ENCODE measurements at regions not wholly inside any gene's neighbourhood (a gene's known extent, or its start where the extent isn't known, plus 50 kb on each side); places are given as distances from the start of the nearest gene placed in this dataset.

GRCh38 chr6:101241442-101241841 is 152.1 kb upstream of the GRIK2 start:
- no peaks in the 10 kb centered on the region for H3K36me3 ChIP-seq (ENCODE audit: control insufficient read depth in 4 of 4, insufficient read depth in 4 of 4, low read length in 4 of 4)
- H3K9ac ChIP-seq (ENCODE audit: insufficient read depth in 1 of 2, low read length in 2 of 2), result no peak overlapping the region
- TF ChIP-seq CTCF (IDR thresholded peaks at IDR 0.05; ENCODE audit: control extremely low read depth, extremely low read depth), result no peak
- DNase-seq, result no peak
- no peak overlapping the region for H3K4me3 ChIP-seq
- H3K9me3 ChIP-seq (ENCODE audit: control insufficient read depth in 4 of 4, insufficient read depth in 3 of 4, low read length in 3 of 4), result no peaks in the 10 kb centered on the region
- no peaks in the 10 kb centered on the region for H3K27me3 ChIP-seq (ENCODE audit: control insufficient read depth in 3 of 3, insufficient read depth in 3 of 3, low read length in 2 of 3)
- ATAC-seq (ENCODE audit: insufficient read depth, low FRiP score), result no peak
- H3K4me1 ChIP-seq (ENCODE audit: control insufficient read depth in 5 of 5, insufficient read depth in 5 of 5, low read length in 5 of 5), result no peaks in the 10 kb centered on the region
- H3K27ac ChIP-seq (ENCODE audit: low read depth in 1 of 2, low read length in 1 of 2), result no peak overlapping the region

DNA sequence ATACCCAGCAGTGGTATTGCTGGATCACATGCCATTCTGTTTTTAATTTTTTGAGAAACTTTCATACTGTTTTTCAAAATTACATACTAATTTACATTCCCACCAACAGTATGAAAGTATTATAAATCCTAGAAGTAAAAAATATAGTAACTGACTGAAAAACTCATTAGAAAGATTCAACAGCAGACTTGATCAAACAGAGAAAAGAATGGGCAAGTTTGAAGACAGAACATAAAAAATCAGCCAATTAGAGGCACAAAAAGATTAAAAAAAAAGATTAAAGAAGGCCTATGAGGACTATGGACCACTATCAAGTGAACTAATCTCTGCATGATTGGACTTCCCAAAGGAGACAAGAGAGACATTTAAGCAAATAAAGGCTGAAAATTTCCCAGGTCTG is 144.0 kb upstream of the GRIK2 start:
- DNase-seq (no peak), ATAC-seq (ENCODE audit: insufficient read depth, low FRiP score) (no peak)
- no peak overlapping the region for H3K9ac ChIP-seq (ENCODE audit: insufficient read depth in 1 of 2, low read length in 2 of 2)
- H3K4me3 ChIP-seq, result no peak overlapping the region
- TF ChIP-seq CTCF (IDR thresholded peaks at IDR 0.05; ENCODE audit: control extremely low read depth, extremely low read depth), result no peak
- no peaks in the 10 kb centered on the region for H3K4me1 ChIP-seq (ENCODE audit: control insufficient read depth in 5 of 5, insufficient read depth in 5 of 5, low read length in 5 of 5)
- peaks cover 0 to 10% (median 4%) of the 10 kb centered on the region in 4 donors for H3K9me3 ChIP-seq (ENCODE audit: control insufficient read depth in 4 of 4, insufficient read depth in 3 of 4, low read length in 3 of 4)
- no peaks in the 10 kb centered on the region for H3K36me3 ChIP-seq (ENCODE audit: control insufficient read depth in 4 of 4, insufficient read depth in 4 of 4, low read length in 4 of 4)
- H3K27me3 ChIP-seq (ENCODE audit: control insufficient read depth in 3 of 3, insufficient read depth in 3 of 3, low read length in 2 of 3), result no peaks in the 10 kb centered on the region
- H3K27ac ChIP-seq (ENCODE audit: low read depth in 1 of 2, low read length in 1 of 2), result no peak overlapping the region

- Histone ChIP-seq H3K36me3 (ENCODE audit: control insufficient read depth in 4 of 4, insufficient read depth in 4 of 4, low read length in 4 of 4) (no peaks in the 10 kb centered on the region), H3K27ac (ENCODE audit: low read depth in 1 of 2, low read length in 1 of 2) (no peak overlapping the region), H3K4me3 (no peak overlapping the region), H3K9me3 (ENCODE audit: control insufficient read depth in 4 of 4, insufficient read depth in 3 of 4, low read length in 3 of 4) (peaks cover 0 to 13% (median 3%) of the 10 kb centered on the region in 4 donors), H3K4me1 (ENCODE audit: control insufficient read depth in 5 of 5, insufficient read depth in 5 of 5, low read length in 5 of 5) (no peaks in the 10 kb centered on the region), H3K27me3 (ENCODE audit: control insufficient read depth in 3 of 3, insufficient read depth in 3 of 3, low read length in 2 of 3) (no peaks in the 10 kb centered on the region), H3K9ac (ENCODE audit: insufficient read depth in 1 of 2, low read length in 2 of 2) (no peak overlapping the region)
- DNase-seq (no peak), ATAC-seq (ENCODE audit: insufficient read depth, low FRiP score) (no peak)
- no peak for TF ChIP-seq CTCF (IDR thresholded peaks at IDR 0.05; ENCODE audit: control extremely low read depth, extremely low read depth)
These were observed 136.3 kb upstream of the GRIK2 start for GRCh38 chr6:101257163-101257562.

GRCh38 chr6:101259505-101259904 is 134.0 kb upstream of the GRIK2 start:
- no peak for TF ChIP-seq CTCF (IDR thresholded peaks at IDR 0.05; ENCODE audit: control extremely low read depth, extremely low read depth)
- Histone ChIP-seq H3K9me3 (ENCODE audit: control insufficient read depth in 4 of 4, insufficient read depth in 3 of 4, low read length in 3 of 4) (peaks cover 0 to 13% (median 3%) of the 10 kb centered on the region in 4 donors), H3K36me3 (ENCODE audit: control insufficient read depth in 4 of 4, insufficient read depth in 4 of 4, low read length in 4 of 4) (no peaks in the 10 kb centered on the region), H3K27me3 (ENCODE audit: control insufficient read depth in 3 of 3, insufficient read depth in 3 of 3, low read length in 2 of 3) (no peaks in the 10 kb centered on the region), H3K4me3 (no peak overlapping the region), H3K9ac (ENCODE audit: insufficient read depth in 1 of 2, low read length in 2 of 2) (no peak overlapping the region), H3K27ac (ENCODE audit: low read depth in 1 of 2, low read length in 1 of 2) (no peak overlapping the region), H3K4me1 (ENCODE audit: control insufficient read depth in 5 of 5, insufficient read depth in 5 of 5, low read length in 5 of 5) (no peaks in the 10 kb centered on the region)
- 88 to 93% methylated on average over 5 of the region's 5 CpGs for WGBS, 2 donors
- DNase-seq (no peak), ATAC-seq (ENCODE audit: insufficient read depth, low FRiP score) (no peak)
